SU-DHL-6 (cell line): ENCODE measurements at regions not wholly inside any gene's neighbourhood (a gene's known extent, or its start where the extent isn't known, plus 50 kb on each side); places are given as distances from the start of the nearest gene placed in this dataset.

ENCODE experiments used
- H2AFZ ChIP-seq: fragments of 200-600 bp; sonication (generic); 2 replicates; pipeline ENCODE4 v1.6.1; 2014; ENCODE audit warnings: low read depth, mild to moderate bottlenecking, moderate library complexity, mixed read lengths, antibody characterized with exemption, low read length; ENCODE audit not compliant: severe bottlenecking
- H3F3A ChIP-seq: fragments of 200-600 bp; shearing (Covaris generic); 2 replicates; pipeline ENCODE4 v1.6.0; 2016; ENCODE audit warnings: antibody characterized with exemption, mild to moderate bottlenecking; ENCODE audit not compliant: insufficient read depth
- H3K27ac ChIP-seq: fragments of 200-600 bp; sonication (generic); 2 replicates; pipeline ENCODE4 v1.5.1; 2016; ENCODE audit warnings: low read depth, mild to moderate bottlenecking, low read length, moderate library complexity, mixed read lengths
- H3K27me3 ChIP-seq: fragments of 200-600 bp; sonication (generic), shearing (Covaris generic); 2 replicates; pipeline ENCODE4 v1.6.0; 2014; ENCODE audit warnings: mild to moderate bottlenecking, low read length
- H3K36me3 ChIP-seq: fragments of 200-600 bp; sonication (generic); 2 replicates; pipeline ENCODE4 v1.6.1; 2014; ENCODE audit warnings: mild to moderate bottlenecking, low read length, mixed read lengths
- H3K4me2 ChIP-seq: fragments of 300-600, 200-600 bp; shearing (Covaris generic), sonication (generic); 2 replicates; pipeline ENCODE4 v1.6.0; 2014; ENCODE audit warnings: low read length, low read depth, mild to moderate bottlenecking; ENCODE audit not compliant: poor library complexity, severe bottlenecking
- H3K4me3 ChIP-seq: fragments of 200-600 bp; sonication (generic); 2 replicates; pipeline ENCODE4 v1.5.1; 2014; ENCODE audit warnings: antibody characterized with exemption, low read length, mild to moderate bottlenecking, mixed read lengths; ENCODE audit not compliant: insufficient read depth, poor library complexity, severe bottlenecking
- H3K79me2 ChIP-seq: fragments of 200-600 bp; sonication (generic); 2 replicates; pipeline ENCODE4 v1.6.1; 2014; ENCODE audit warnings: mild to moderate bottlenecking, low read length, moderate library complexity; ENCODE audit not compliant: insufficient read depth
- H3K9ac ChIP-seq: fragments of 200-600 bp; sonication (generic); 2 replicates; pipeline ENCODE4 v1.7.0; 2014; ENCODE audit warnings: mild to moderate bottlenecking, low read length
- H3K9me2 ChIP-seq: fragments of 200-600 bp; sonication (generic); replicated peaks from 2 replicates; pipeline ENCODE4 v1.6.1; 2014; ENCODE audit warnings: low read length; ENCODE audit not compliant: insufficient read depth
- H3K9me3 ChIP-seq: fragments of 200-600 bp; sonication (generic); 2 replicates; pipeline ENCODE4 v1.6.1; 2014; ENCODE audit warnings: low read length, mixed read lengths; ENCODE audit not compliant: insufficient read depth
- H4K20me1 ChIP-seq: fragments of 200-600 bp; sonication (generic); 2 replicates; pipeline ENCODE4 v1.6.1; 2014; ENCODE audit warnings: low read depth, mild to moderate bottlenecking, antibody characterized with exemption, low read length, moderate library complexity, mixed read lengths
- EZH2phosphoT487 ChIP-seq: fragments of 200-600 bp; sonication (generic), shearing (Covaris generic); conservative IDR thresholded peaks from 2 replicates; pipeline ENCODE4 v1.6.1; 2018; ENCODE audit warnings: mild to moderate bottlenecking, antibody characterized with exemption, low read length, moderate library complexity, mixed read lengths
- TF ChIP-seq, protein P1 (sequence below): fragments of 200-600 bp; sonication (generic); IDR thresholded peaks from one replicate; pipeline ENCODE4 v1.5.1; 2017; ENCODE audit warnings: antibody characterized with exemption, mild to moderate bottlenecking, low read length, moderate library complexity; ENCODE audit not compliant: insufficient read depth, poor library complexity, severe bottlenecking

DNA sequence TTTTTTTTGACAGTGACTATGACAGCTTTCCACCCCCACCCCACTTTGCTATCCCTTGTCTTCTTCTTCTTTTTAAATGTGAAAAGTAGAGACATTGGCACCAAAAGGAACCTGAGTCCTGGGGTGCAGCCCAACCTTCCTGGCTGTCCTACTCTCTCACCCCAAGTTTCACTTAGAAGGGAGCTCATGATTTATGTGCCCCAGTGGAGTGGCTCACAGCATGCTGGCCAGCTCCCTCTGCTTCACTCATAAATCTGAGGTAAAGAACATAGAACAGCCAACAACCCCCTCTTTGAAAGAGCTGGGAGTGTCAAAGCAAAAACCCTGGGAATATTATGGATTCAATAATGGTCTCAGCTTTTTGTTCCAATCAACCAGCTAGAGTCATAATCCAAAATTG lies 196.3 kb upstream of the DAPK1 start:
- Histone ChIP-seq H3K36me3 (no peaks in the 10 kb centered on the region), H3K27me3 (no peaks in the 10 kb centered on the region), H3K79me2 (no peaks in the 10 kb centered on the region), H3K4me2 (no peak overlapping the region), H3K27ac (no peak overlapping the region), H3K9me3 (no peaks in the 10 kb centered on the region), H3K4me3 (no peak overlapping the region), H4K20me1 (no peaks in the 10 kb centered on the region), H3K9me2 (no peaks in the 10 kb centered on the region), H3K9ac (no peak overlapping the region), H3F3A (no peaks in the 10 kb centered on the region), H2AFZ (no peak overlapping the region)
- TF ChIP-seq, protein P1, sequence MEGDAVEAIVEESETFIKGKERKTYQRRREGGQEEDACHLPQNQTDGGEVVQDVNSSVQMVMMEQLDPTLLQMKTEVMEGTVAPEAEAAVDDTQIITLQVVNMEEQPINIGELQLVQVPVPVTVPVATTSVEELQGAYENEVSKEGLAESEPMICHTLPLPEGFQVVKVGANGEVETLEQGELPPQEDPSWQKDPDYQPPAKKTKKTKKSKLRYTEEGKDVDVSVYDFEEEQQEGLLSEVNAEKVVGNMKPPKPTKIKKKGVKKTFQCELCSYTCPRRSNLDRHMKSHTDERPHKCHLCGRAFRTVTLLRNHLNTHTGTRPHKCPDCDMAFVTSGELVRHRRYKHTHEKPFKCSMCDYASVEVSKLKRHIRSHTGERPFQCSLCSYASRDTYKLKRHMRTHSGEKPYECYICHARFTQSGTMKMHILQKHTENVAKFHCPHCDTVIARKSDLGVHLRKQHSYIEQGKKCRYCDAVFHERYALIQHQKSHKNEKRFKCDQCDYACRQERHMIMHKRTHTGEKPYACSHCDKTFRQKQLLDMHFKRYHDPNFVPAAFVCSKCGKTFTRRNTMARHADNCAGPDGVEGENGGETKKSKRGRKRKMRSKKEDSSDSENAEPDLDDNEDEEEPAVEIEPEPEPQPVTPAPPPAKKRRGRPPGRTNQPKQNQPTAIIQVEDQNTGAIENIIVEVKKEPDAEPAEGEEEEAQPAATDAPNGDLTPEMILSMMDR = no peak
- no peak for TF ChIP-seq EZH2phosphoT487

DNA sequence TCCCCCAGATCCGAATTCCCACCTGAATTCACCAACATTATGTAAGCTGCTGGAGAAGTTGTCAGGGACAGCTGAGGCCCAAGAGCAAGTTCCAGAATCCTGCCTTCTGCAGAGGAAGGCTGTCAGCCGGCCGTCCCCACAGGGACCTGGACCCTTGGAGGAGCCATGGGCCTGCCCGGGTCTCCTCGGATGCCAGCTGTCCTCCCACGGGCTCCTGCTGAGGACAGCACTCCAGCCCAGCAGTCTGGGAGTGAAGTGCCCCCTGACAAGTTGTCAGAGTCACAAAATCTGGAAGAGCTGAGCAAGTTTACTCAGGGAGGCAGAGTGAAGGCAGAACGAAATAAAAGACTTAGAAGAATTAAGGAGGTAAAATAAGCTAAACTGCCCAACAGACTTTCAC lies 192.5 kb upstream of the DAPK1 start:
- Histone ChIP-seq H3K36me3 (no peaks in the 10 kb centered on the region), H3K9ac (no peak overlapping the region), H3K9me2 (no peaks in the 10 kb centered on the region), H3K27ac (no peak overlapping the region), H3K4me3 (no peak overlapping the region), H2AFZ (no peak overlapping the region), H3K4me2 (no peak overlapping the region), H3F3A (no peaks in the 10 kb centered on the region), H3K27me3 (no peaks in the 10 kb centered on the region), H3K9me3 (no peaks in the 10 kb centered on the region), H4K20me1 (no peaks in the 10 kb centered on the region), H3K79me2 (no peaks in the 10 kb centered on the region)
- TF ChIP-seq, protein P1 = no peak

DNA sequence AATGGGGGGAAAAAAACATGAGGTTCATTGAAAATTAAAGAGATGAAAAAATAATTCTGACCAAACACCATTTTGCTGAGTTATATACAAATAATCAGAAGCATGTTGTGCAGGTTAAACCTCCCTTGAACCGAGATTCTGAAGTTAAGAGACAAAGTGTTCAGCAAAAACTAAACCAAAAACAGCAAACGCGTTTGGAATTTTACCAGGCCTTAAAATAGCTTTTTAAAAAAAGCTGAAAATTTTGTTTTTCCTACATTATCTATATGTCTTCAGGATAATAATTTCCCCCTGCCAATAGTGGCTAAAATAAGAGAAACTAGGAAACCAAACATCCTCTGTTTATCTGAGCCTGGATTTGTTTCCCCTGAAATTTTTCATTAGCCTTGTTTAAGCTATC lies 191.7 kb upstream of the DAPK1 start:
- Histone ChIP-seq H3K27ac (no peak overlapping the region), H3K9ac (no peak overlapping the region), H3K9me2 (no peaks in the 10 kb centered on the region), H3K79me2 (no peaks in the 10 kb centered on the region), H3K9me3 (no peaks in the 10 kb centered on the region), H3K4me3 (no peak overlapping the region), H3F3A (no peaks in the 10 kb centered on the region), H4K20me1 (no peaks in the 10 kb centered on the region), H3K27me3 (no peaks in the 10 kb centered on the region), H3K4me2 (no peak overlapping the region), H2AFZ (no peak overlapping the region), H3K36me3 (no peaks in the 10 kb centered on the region)
- no peak for TF ChIP-seq EZH2phosphoT487
- TF ChIP-seq, protein P1 = no peak

DNA sequence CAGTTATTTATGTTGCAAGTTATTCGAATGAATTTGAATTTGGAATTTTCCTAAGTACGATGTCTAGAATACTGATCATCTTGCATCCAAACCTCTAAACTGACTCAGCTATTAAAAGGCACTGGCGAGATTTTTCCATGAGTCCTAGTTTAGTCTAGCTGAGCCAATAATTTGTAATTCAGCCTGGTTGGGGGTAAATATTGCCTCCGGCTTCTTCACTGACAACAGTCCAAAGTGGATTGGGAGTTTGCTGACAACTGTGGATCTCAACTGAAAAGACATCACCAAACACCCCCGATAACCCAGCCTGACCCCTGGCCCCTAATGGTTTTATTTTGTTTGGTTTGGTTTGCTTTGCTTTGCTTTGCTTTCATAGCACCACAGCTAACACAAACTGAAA lies 189.8 kb upstream of the DAPK1 start:
- Histone ChIP-seq H3K9ac (no peak overlapping the region), H3K79me2 (no peaks in the 10 kb centered on the region), H3K27ac (no peak overlapping the region), H3K36me3 (no peaks in the 10 kb centered on the region), H3K4me3 (no peak overlapping the region), H2AFZ (no peak overlapping the region), H3K4me2 (no peak overlapping the region), H4K20me1 (no peaks in the 10 kb centered on the region), H3K9me3 (no peaks in the 10 kb centered on the region), H3K27me3 (no peaks in the 10 kb centered on the region), H3F3A (no peaks in the 10 kb centered on the region), H3K9me2 (no peaks in the 10 kb centered on the region)
- TF ChIP-seq, protein P1 = no peak
- TF ChIP-seq EZH2phosphoT487 = no peak
